Amniotic stem cell (primary cell): ENCODE measurements at regions not wholly inside any gene's neighbourhood (a gene's known extent, or its start where the extent isn't known, plus 50 kb on each side); places are given as distances from the start of the nearest gene placed in this dataset.

Experiments
- DNase-seq: peaks from one replicate; lab custom pipeline; 2025; lab: John Stamatoyannopoulos, UW

DNA sequence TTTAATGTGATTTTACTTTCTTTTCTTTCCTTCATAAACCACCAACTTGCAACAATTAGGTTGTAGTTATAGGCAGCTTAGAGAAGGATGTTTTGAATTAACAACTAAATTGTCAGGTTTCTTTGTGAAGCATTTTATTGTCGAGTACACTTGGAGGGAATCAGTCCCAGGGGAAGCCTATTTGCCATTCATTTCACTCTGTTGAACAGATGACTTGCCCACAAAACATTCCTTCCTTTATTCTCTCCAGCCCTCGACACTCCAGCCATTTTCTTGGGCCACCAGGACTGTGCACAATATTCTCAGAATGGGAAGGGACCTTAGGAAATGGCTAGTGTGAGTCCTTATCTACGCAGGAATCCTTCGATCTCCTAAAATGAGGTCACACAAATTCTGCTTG lies 620.6 kb downstream of the SOX6 start:
- no peak for DNase-seq

DNA sequence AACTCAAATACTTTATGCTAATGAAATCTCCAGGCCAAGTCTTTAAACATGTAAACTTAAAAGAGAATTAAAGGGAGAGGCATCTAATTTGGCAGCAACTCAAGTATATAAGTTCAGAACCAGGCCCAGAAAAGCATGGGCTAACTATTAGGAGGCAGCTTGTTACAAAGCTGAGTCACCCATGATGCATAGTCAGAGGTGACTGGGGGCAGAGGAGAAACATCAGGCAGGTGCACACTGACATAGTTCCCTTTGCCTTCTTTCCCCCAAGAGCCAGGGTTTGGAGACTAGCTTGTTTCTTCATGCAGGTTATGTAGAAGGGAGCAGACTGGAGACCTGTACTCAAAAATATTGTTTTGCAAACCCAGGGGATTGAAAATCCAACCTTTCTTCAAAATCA lies 619.0 kb downstream of the SOX6 start:
- DNase-seq: no peak

- no peak for DNase-seq
Measured at GRCh38 chr11:15738931-15739330, 617.4 kb downstream of the SOX6 start.

GRCh38 chr11:15742626-15743519 lies 613.5 kb downstream of the SOX6 start:
- no peak for DNase-seq

GRCh38 chr11:15744693-15745092 lies 611.7 kb downstream of the SOX6 start:
- DNase-seq: no peak

- no peak for DNase-seq
Measured at GRCh38 chr11:15745266-15745665, 611.1 kb downstream of the SOX6 start.

GRCh38 chr11:15747671-15748070 lies 608.7 kb downstream of the SOX6 start:
- no peak for DNase-seq

GRCh38 chr11:15748132-15748531 lies 608.2 kb downstream of the SOX6 start:
- DNase-seq: no peak

GRCh38 chr11:15748741-15749140 lies 607.6 kb downstream of the SOX6 start:
- DNase-seq: no peak

DNA sequence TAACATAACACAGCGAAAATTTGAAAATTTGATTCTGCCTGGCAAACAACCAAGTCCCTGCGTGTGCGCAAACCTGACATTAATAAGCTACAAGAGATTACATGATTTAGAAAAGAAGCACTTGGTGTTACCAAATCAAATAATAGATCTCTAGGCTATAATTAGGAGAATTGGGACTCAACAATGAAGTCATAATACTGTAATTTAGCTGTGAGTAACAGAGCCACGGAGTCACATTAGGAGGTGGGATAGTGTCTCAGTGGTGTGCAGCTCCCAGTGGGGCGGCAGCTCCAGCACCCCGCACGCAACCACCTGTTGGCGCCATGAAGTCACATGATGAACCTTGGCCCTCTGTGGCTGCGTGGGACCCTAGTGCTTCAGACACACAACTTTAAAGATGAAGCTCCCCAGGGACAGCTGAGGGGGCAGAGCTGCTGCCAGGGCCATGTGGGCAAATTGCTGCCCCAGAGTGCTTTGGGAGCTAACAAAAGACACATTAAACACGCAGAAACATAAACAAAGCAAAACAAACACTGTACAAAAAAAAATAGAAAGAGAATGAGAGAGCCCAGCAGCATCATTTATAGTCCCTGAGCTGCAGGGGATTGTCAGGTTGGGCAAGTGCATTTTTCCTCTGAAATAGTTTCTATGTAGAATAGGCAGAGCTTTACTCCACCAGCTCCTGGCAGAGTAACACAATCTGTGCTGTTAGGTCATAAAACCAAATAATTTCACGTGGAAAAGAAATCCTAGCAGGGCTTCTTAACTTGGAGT lies 605.6 kb downstream of the SOX6 start:
- no peak for DNase-seq

DNA sequence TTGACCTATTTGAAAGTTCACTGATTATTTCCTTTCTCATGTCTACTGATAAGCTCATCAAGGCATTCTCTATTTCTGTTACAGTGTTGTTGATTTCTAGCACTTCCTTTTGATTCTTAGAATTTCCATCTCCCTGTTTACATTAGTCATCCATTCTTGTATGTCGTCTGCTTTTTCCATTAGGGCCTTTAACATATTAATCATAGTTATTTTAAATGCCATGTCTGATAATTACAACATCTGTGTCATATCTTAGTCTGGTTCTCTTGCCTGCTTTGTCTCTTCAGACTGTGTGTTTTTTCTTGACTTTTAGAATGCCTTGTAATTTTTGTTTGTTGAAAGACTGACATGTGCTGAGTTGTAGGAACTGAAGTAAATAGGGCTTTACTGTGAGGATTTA lies 602.1 kb downstream of the SOX6 start:
- no peak for DNase-seq

GRCh38 chr11:15757048-15757698 lies 599.2 kb downstream of the SOX6 start:
- no peak for DNase-seq

DNA sequence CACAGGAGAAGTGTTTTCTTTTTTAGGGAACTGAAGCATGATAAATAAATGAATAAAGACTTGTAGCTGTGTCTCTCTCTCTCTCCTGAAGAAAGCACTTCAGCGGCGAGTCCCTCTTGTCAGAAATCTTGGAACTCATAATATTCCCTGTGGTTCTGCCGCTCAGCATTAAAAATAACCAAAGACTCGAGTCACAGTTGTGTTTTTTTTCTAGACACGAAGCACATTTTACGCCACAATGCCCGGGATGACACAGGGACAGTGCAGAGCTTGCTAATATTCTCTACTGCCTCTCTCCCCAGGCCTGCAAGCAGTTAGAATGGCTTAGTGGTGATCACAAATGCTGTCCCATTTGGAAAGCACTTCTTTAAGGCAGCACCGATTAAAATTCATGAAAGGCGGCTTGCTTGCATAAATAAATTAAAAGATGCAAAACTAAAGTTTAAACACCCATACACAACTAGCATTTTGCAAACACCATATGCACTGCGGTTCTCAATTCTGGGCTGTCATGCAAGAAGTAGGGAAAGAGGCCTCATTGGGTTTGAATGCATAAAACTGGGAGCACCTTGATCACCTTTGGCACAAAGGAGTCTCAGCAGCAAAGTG lies 597.4 kb downstream of the SOX6 start:
- no peak for DNase-seq

GRCh38 chr11:15761235-15761634 lies 595.1 kb downstream of the SOX6 start:
- DNase-seq: no peak

DNA sequence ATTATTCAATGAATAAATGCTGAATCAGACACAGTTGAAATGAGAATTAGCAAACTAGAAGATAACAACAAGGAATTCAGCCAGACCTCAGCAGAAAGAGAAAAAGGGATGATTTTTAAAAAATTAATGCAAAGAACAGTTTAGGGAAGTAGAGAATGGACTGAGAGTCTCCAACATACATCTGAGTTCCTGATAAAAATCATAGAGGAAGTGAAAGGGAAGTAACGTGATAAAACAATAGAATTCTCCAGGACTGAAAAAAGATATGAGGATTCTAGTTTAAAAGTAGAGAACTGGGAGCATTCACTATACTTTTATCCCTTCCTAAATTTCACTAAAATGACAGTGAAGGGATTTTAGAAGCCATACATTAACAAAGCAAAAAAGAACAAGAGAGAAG lies 592.0 kb downstream of the SOX6 start:
- DNase-seq: no peak

- DNase-seq: no peak
Measured at GRCh38 chr11:15764948-15765347, 591.4 kb downstream of the SOX6 start.

- no peak for DNase-seq
Measured at GRCh38 chr11:15765530-15765929, 590.8 kb downstream of the SOX6 start.

DNA sequence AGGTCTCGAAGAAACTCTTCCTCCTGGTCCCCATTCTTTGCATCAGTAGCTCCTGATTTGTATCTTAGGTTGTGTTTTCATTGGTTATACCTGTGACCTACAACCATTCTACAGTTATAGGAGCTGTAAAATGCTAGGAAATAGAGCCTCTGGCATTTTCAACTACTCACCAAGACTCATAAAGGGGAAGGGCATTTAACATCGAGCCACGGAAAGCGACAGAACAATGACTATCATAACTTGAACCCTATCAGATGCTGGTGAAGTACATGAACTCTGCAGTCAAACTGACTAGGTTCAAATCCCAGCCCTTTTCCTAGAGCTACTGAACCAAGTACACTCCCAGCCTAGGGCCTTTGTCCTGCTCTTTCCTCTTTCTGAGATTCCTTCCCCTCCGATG lies 588.0 kb downstream of the SOX6 start:
- no peak for DNase-seq

DNA sequence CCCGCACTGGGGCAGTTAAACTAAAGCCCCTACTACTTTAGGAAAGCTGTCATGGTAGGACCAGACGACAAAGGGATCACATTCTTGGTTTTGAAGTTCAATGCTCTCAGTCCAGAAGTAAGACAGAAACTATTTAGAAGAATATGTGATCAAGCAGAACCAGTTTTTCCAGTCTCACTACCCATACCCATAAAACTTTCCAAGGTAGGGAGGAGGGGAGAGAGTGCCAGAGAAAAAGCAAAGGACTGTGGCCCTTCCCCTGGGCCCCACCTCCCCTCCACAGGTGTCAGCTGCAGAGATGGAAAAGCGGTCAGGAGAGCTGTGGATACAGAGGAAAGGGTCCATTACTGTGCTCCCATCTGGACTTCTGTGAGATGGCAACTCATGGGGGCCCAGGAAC lies 587.1 kb downstream of the SOX6 start:
- no peak for DNase-seq

DNA sequence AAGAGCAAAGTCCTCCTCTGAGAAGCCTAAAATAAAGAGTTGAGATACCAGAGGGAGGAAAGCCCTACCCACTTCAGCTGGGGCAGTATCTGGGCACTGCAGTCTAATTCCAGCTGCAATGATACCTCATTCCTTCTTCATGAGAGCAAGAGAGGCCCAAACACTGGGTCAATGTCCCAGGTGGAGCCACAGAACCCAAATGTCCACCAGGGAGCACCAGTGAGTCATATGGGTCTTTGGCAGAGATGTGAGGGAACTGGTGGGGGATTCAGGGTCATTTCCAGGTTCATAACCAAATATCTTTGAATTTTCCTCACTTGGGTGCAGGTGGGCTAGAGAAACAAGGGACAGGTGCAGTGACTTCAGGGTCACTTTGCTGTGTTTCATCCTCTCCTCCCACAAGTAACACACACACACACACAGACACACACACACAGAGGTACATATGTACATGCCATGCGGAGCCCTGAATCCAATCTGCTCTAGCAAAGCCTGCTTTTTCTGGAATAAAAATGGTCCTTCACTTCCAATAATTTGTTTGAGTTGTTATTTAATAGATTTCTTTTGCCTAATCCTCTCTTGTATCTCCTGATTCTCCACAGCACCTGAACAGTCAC lies 585.4 kb downstream of the SOX6 start:
- DNase-seq: no peak

GRCh38 chr11:15772547-15772946 lies 583.8 kb downstream of the SOX6 start:
- no peak for DNase-seq

GRCh38 chr11:15772981-15773380 lies 583.4 kb downstream of the SOX6 start:
- no peak for DNase-seq
